ENCODE measurements at regions not wholly inside any gene's neighbourhood (a gene's known extent, or its start where the extent isn't known, plus 50 kb on each side); places are given as distances from the start of the nearest gene placed in this dataset.

- TF ChIP-seq ZNF274 (IDR thresholded peaks at IDR 0.05; ENCODE audit: low read depth, low read length) (no peak), YY1 (IDR thresholded peaks at IDR 0.05; ENCODE audit: insufficient read depth, insufficient read length) (no peak)
These were observed 109.6 kb upstream of the TSPAN2 start for GRCh38 chr1:115198938-115199337.
